Transverse colon (tissue), 4 donors: ENCODE measurements at regions not wholly inside any gene's neighbourhood (a gene's known extent, or its start where the extent isn't known, plus 50 kb on each side); places are given as distances from the start of the nearest gene placed in this dataset.
A peak's percentile ranks its signal among the peaks of the same experiment; 100 is the strongest.

Source experiments
- DNase-seq: peaks from one replicate; pipeline ENCODE4 v3.0.0-alpha.2; 2019
- H3K27ac ChIP-seq, 4 donors: fragments of 200-600 bp; sonication (generic); 2 replicates each; pipeline ENCODE4 v1.5.1; 2016 to 2018; ENCODE audit warnings: inconsistent platforms in 4 of 4
- H3K27me3 ChIP-seq: fragments of 200-600 bp; sonication (generic); 2 replicates; pipeline ENCODE4 v1.5.1; 2017; ENCODE audit warnings: inconsistent platforms
- H3K36me3 ChIP-seq, 4 donors: fragments of 200-600 bp; sonication (generic); 2 replicates each; pipeline ENCODE4 v1.5.1; 2017 to 2019; ENCODE audit warnings: inconsistent platforms in 4 of 4
- H3K4me1 ChIP-seq, 4 donors: fragments of 200-600 bp; sonication (generic); 2 replicates each; pipeline ENCODE4 v1.5.1; 2017 to 2020; ENCODE audit warnings: inconsistent platforms in 4 of 4
- H3K4me3 ChIP-seq, 4 donors: fragments of 200-600 bp; sonication (generic); 1 replicate in 1 of 4; 2 replicates in 3 of 4; pipeline versions ENCODE4 v1.5.1 to v1.6.1; 2017 to 2019; ENCODE audit warnings: inconsistent platforms in 4 of 4
- H3K9me3 ChIP-seq, 2 donors: fragments of 200-600 bp; sonication (generic); 2 replicates each; pipeline ENCODE4 v1.5.1; 2017 to 2019; ENCODE audit warnings: inconsistent platforms in 2 of 2
- CTCF ChIP-seq, 5 experiments: fragments of 200-600 bp in 3 of 5; fragments of 450-650 bp in 2 of 5; sonication (generic) in 3 of 5; IDR thresholded peaks; 1 replicate in 2 of 5; 2 replicates in 3 of 5; pipeline ENCODE4 v1.5.1; 2016 to 2017; ENCODE audit warnings: antibody characterized with exemption in 5 of 5, inconsistent platforms in 3 of 5, mild to moderate bottlenecking in 2 of 5, moderate library complexity in 1 of 5
- EP300 ChIP-seq: sonication (generic); formaldehyde crosslinking; IDR thresholded peaks from one replicate; pipeline ENCODE4 v1.6.1; 2017; ENCODE audit warnings: antibody characterized with exemption, low read depth
- POLR2A ChIP-seq: fragments of 450-650 bp; IDR thresholded peaks from one replicate; pipeline ENCODE4 v1.6.1; 2016; ENCODE audit warnings: antibody characterized with exemption, mild to moderate bottlenecking, moderate library complexity
- POLR2AphosphoS5 ChIP-seq, 3 donors: sonication (generic); formaldehyde crosslinking; IDR thresholded peaks; one replicate each; pipeline ENCODE4 v1.6.1; 2016; ENCODE audit warnings: antibody characterized with exemption in 3 of 3
- WGBS, 2 donors: methylation state at CpG; one replicate each; pipeline ENCODE4 v1.1.5; 2018; ENCODE audit warnings: low coverage in 1 of 2; 5-methylcytosine and 5-hydroxymethylcytosine counted together
- in situ Hi-C, 4 donors: fragments of 200-750 bp; cut with MboI; loops; one replicate each; pipeline versions ENCODE4 v1.15.0 to v1.15.1; 2017; ENCODE audit warnings: low sequenced_read_pairs in 3 of 4, low pct_ligation_motif_present in 1 of 4, low pct_unique_long_range_greater_than_20kb in 1 of 4
- intact Hi-C: fragments of 100-400 bp; cut with DNase I; formaldehyde crosslinking; loops from one replicate; pipeline ENCODE4 v1.15.1; 2023; ENCODE audit warnings: low total_unique reads

GRCh38 chr16:87068762-87069150, 248.4 kb downstream of the C16orf95 start:
- in situ Hi-C loops, result loop anchor here in 2 of 4 donors (10.0 to 25.0 kb wide), 3 partner anchors 194 to 504 kb away; partner anchors contain the start of gene FOXC2 (in 1 of the 2)
- DNase-seq, result no peak
- H3K27me3 ChIP-seq, result peaks cover 49% of the 10 kb centered on the region

GRCh38 chr16:87070657-87071056, 246.5 kb downstream of the C16orf95 start:
- 82% methylated on average over 8 of the region's 9 CpGs; no CpG with 5 or more reads in 1 of the 2 donors for WGBS, 2 donors

More at GRCh38 chr16:87068762-87069150, 248.4 kb downstream of the C16orf95 start:
- H3K36me3 ChIP-seq, result no peaks in the 10 kb centered on the region
- TF ChIP-seq POLR2A (no peak), POLR2AphosphoS5 (IDR thresholded peaks at IDR 0.05) (no peak), CTCF (IDR thresholded peaks at IDR 0.05) (no peak), EP300 (no peak)
- no peaks in the 10 kb centered on the region for H3K9me3 ChIP-seq
- intact Hi-C loops, result loop anchor here (5.0 kb wide), 1 partner anchor 511 kb away; the partner anchor contains the start of gene MTHFSD
- H3K4me3 ChIP-seq, result no peak overlapping the region
- WGBS, 2 donors, result 80% methylated on average over 12 of the region's 20 CpGs; no CpG with 5 or more reads in 1 of the 2 donors
- no peaks in the 10 kb centered on the region for H3K4me1 ChIP-seq
- no peak overlapping the region for H3K27ac ChIP-seq

DNA sequence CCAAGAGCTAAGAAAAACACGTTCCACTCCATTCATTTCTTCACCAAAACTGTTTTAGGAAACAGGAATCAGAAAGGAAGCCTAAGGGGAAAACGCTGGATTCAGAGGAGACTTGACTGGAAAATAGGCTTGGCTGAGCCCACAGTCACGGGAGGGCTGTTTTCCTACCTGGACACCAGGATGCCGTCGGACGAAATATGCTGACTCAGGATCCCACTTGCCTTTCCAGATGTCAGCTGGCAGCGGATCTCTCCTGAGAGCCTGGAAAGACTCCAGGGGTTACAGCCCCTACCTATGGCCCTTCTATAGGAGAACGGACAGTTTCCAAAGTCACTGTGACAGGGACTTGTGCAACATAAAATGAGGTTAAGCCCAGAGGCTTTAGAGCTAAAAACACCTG, 245.1 kb downstream of the C16orf95 start:
- intact Hi-C loops, result loop anchor here (5.0 kb wide), 1 partner anchor 505 kb away; the partner anchor contains the start of gene FOXC2
- no peak for DNase-seq
- H3K9me3 ChIP-seq, result no peaks in the 10 kb centered on the region
- TF ChIP-seq EP300 (no peak), POLR2AphosphoS5 (IDR thresholded peaks at IDR 0.05) (no peak), CTCF (IDR thresholded peaks at IDR 0.05) (no peak), POLR2A (no peak)
- H3K4me1 ChIP-seq, result no peaks in the 10 kb centered on the region
- in situ Hi-C loops, result loop anchor here in 2 of 4 donors (10.0 to 25.0 kb wide), 3 partner anchors 190 to 517 kb away; partner anchors contain the start of gene MTHFSD (in 1 of the 2)
- H3K4me3 ChIP-seq, result no peak overlapping the region
- peaks cover 21% of the 10 kb centered on the region for H3K27me3 ChIP-seq
- WGBS, 2 donors, result 85 to 100% methylated on average over 1 to 8 of the region's 8 CpGs
- H3K27ac ChIP-seq, result no peak overlapping the region
- no peaks in the 10 kb centered on the region for H3K36me3 ChIP-seq

More at GRCh38 chr16:87070657-87071056, 246.5 kb downstream of the C16orf95 start:
- no peak overlapping the region for H3K4me3 ChIP-seq
- H3K27ac ChIP-seq, result no peak overlapping the region
- H3K4me1 ChIP-seq, result no peaks in the 10 kb centered on the region
- TF ChIP-seq EP300 (no peak), CTCF (IDR thresholded peaks at IDR 0.05) (no peak), POLR2AphosphoS5 (IDR thresholded peaks at IDR 0.05) (no peak), POLR2A (no peak)
- in situ Hi-C loops (loop anchor here in 2 of 4 donors (10.0 to 25.0 kb wide), 3 partner anchors 192 to 516 kb away; partner anchors contain the start of gene MTHFSD (in 1 of the 2)), intact Hi-C loops (loop anchor here (5.0 kb wide), 1 partner anchor 503 kb away; the partner anchor contains the start of gene FOXC2)
- no peak for DNase-seq
- no peaks in the 10 kb centered on the region for H3K9me3 ChIP-seq
- peaks cover 30% of the 10 kb centered on the region for H3K27me3 ChIP-seq
- H3K36me3 ChIP-seq, result no peaks in the 10 kb centered on the region

- in situ Hi-C loops (loop anchor here in 2 of 4 donors (10.0 to 25.0 kb wide), 3 partner anchors 188 to 520 kb away; partner anchors contain the start of gene MTHFSD (in 1 of the 2)), intact Hi-C loops (loop anchor here (5.0 kb wide), 1 partner anchor 507 kb away; the partner anchor contains the start of gene FOXC2)
- TF ChIP-seq POLR2A (no peak), EP300 (no peak), POLR2AphosphoS5 (IDR thresholded peaks at IDR 0.05) (no peak), CTCF (IDR thresholded peaks at IDR 0.05) (no peak)
- 73 to 88% methylated on average over 4 to 19 of the region's 19 CpGs for WGBS, 2 donors
- DNase-seq, result peak; percentile 23
- no peaks in the 10 kb centered on the region for H3K9me3 ChIP-seq
- H3K4me1 ChIP-seq, result no peaks in the 10 kb centered on the region
- peaks cover 14% of the 10 kb centered on the region for H3K27me3 ChIP-seq
- no peaks in the 10 kb centered on the region for H3K36me3 ChIP-seq
- no peak overlapping the region for H3K4me3 ChIP-seq
- H3K27ac ChIP-seq, result no peak overlapping the region
Observed at GRCh38 chr16:87074641-87075318, 242.4 kb downstream of the C16orf95 start.
